H1 (cell line): ENCODE measurements at regions not wholly inside any gene's neighbourhood (a gene's known extent, or its start where the extent isn't known, plus 50 kb on each side); places are given as distances from the start of the nearest gene placed in this dataset.

Source experiments
- CHD2 ChIP-seq: IDR thresholded peaks from 2 replicates; pipeline ENCODE4 v1.6.1; 2012; ENCODE audit warnings: low read length, improper control_type of control experiment
- EP300 ChIP-seq, 2 experiments: IDR thresholded peaks; 1 replicate in 1 of 2; 2 replicates in 1 of 2; pipeline ENCODE4 v1.6.1; 2011 to 2012; ENCODE audit warnings: low read depth in 2 of 2, low read length in 2 of 2, mild to moderate bottlenecking in 2 of 2, borderline replicate concordance in 1 of 2, inconsistent platforms in 1 of 2, moderate library complexity in 1 of 2
- HDAC6 ChIP-seq: IDR thresholded peaks from one replicate; pipeline ENCODE4 v1.7.1; 2012; ENCODE audit warnings: low read depth, mild to moderate bottlenecking, inconsistent platforms, low read length, moderate library complexity
- POLR2A ChIP-seq, 2 experiments: IDR thresholded peaks; 1 replicate in 1 of 2; 2 replicates in 1 of 2; pipeline ENCODE4 v1.6.1; 2011; ENCODE audit warnings: low read depth in 2 of 2, low read length in 2 of 2, mild to moderate bottlenecking in 2 of 2; ENCODE audit errors: control extremely low read depth in 1 of 2
- POLR2AphosphoS5 ChIP-seq: IDR thresholded peaks from 2 replicates; pipeline ENCODE4 v1.6.1; 2011; ENCODE audit warnings: low read depth, low read length
- SIN3A ChIP-seq, 2 experiments: IDR thresholded peaks in 1 of 2; conservative IDR thresholded peaks in 1 of 2; 2 replicates each; pipeline ENCODE4 v1.6.1; 2011 to 2012; ENCODE audit warnings: low read length in 2 of 2, improper control_type of control experiment in 1 of 2, low read depth in 1 of 2, mild to moderate bottlenecking in 1 of 2
- SP1 ChIP-seq: IDR thresholded peaks from 2 replicates; pipeline ENCODE4 v1.6.1; 2011; ENCODE audit warnings: low read depth, low read length

GRCh38 chr5:87782916-87783315 lies 370.2 kb upstream of the CCNH start:
- no peak for TF ChIP-seq EP300 (IDR thresholded peaks at IDR 0.05; ENCODE audit: borderline replicate concordance in 1 of 2, low read depth in 2 of 2, low read length in 2 of 2)
- no peak for TF ChIP-seq POLR2A (IDR thresholded peaks at IDR 0.05; ENCODE audit: control extremely low read depth in 1 of 2, low read depth in 2 of 2, low read length in 2 of 2)
- no peak for TF ChIP-seq CHD2
- no peak for TF ChIP-seq SP1
- no peak for TF ChIP-seq HDAC6
- no peak for TF ChIP-seq POLR2AphosphoS5
- no peak for TF ChIP-seq SIN3A (conservative IDR thresholded peaks at IDR 0.05 in 1 of 2, IDR thresholded peaks at IDR 0.05 in 1 of 2; ENCODE audit: low read depth in 1 of 2, low read length in 2 of 2)
